GM12892 (cell line): ENCODE measurements at regions not wholly inside any gene's neighbourhood (a gene's known extent, or its start where the extent isn't known, plus 50 kb on each side); places are given as distances from the start of the nearest gene placed in this dataset.

Source experiments
- DNase-seq: peaks from one replicate; pipeline ENCODE4 v3.0.0; 2011; ENCODE audit not compliant: insufficient read length
- FAIRE-seq: peaks from 2 replicates; lab custom pipeline; 2011; peaks lifted over from hg19 to GRCh38; lab: Jason Lieb, UNC
- POLR2A ChIP-seq: IDR thresholded peaks from 2 replicates; pipeline ENCODE4 v1.6.1; 2011; ENCODE audit warnings: low read depth, low read length, control low read depth
- POLR2AphosphoS5 ChIP-seq: IDR thresholded peaks from 2 replicates; pipeline ENCODE4 v1.6.1; 2011; ENCODE audit warnings: low read depth, low read length, control low read depth
- TAF1 ChIP-seq: IDR thresholded peaks from 2 replicates; pipeline ENCODE4 v1.6.1; 2011; ENCODE audit warnings: low read depth, mild to moderate bottlenecking, control low read depth, low read length, borderline replicate concordance

- TF ChIP-seq TAF1 (no peak), POLR2AphosphoS5 (no peak), POLR2A (no peak)
- DNase-seq (no peak), FAIRE-seq (no peak)
Observed at GRCh38 chr6:8513174-8513573, 77.8 kb upstream of the SLC35B3 start.

- DNase-seq (no peak), FAIRE-seq (no peak)
- TF ChIP-seq POLR2A (no peak), TAF1 (no peak), POLR2AphosphoS5 (no peak)
Observed at GRCh38 chr6:8507286-8507685, 71.9 kb upstream of the SLC35B3 start.

- TF ChIP-seq POLR2A (no peak), POLR2AphosphoS5 (no peak), TAF1 (no peak)
- FAIRE-seq = no peak
- no peak for DNase-seq
Observed at GRCh38 chr6:8506126-8506525, 70.8 kb upstream of the SLC35B3 start.

GRCh38 chr6:8499540-8499939 is 64.2 kb upstream of the SLC35B3 start:
- DNase-seq (no peak), FAIRE-seq (no peak)

GRCh38 chr6:8494730-8495129 is 59.4 kb upstream of the SLC35B3 start:
- TF ChIP-seq POLR2AphosphoS5 (no peak), TAF1 (no peak), POLR2A (no peak)
- no peak for DNase-seq
- FAIRE-seq = no peak

More at GRCh38 chr6:8499540-8499939, 64.2 kb upstream of the SLC35B3 start:
- no peak for TF ChIP-seq POLR2AphosphoS5
- no peak for TF ChIP-seq TAF1
- TF ChIP-seq POLR2A = no peak

- FAIRE-seq = no peak
Observed at GRCh38 chr6:8492536-8493133, 57.3 kb upstream of the SLC35B3 start.

More at GRCh38 chr6:8492536-8493133, 57.3 kb upstream of the SLC35B3 start:
- no peak for TF ChIP-seq TAF1
- DNase-seq = no peak
